ENCODE measurements at regions not wholly inside any gene's neighbourhood (a gene's known extent, or its start where the extent isn't known, plus 50 kb on each side); places are given as distances from the start of the nearest gene placed in this dataset.

DNA sequence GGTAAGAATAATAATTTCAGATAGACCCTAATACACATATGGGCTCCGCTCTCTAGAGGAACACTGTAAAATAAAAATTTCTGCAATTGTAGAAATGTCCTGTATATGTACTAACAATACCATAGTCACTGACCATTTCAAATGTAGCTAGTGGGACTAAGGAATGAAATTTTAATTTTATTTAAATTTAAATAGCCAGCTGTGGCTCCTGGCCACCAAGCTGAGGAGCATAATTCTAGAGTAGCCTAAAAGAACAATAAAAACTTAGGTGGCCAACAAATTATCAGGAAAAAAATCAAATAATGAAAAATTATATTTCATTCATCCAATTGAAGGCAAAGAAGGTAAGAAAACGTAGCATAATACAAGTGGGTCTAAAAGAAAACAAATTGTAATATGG lies 240.9 kb upstream of the MIR17HG start:
- in situ Hi-C loops (cut with MboI; ENCODE audit: low pct_ligation_motif_present in 1 of 4, low pct_unique_long_range_greater_than_20kb in 1 of 4, low sequenced_read_pairs in 3 of 4), result no loop called here
- H3K27me3 ChIP-seq, result no peaks in the 10 kb centered on the region
- 70 to 81% methylated on average over 2 of the region's 2 CpGs for WGBS, 2 donors (ENCODE audit: low coverage in 1 of 2)
- no peak overlapping the region for H3K27ac ChIP-seq
- intact Hi-C loops (cut with DNase I; ENCODE audit: low total_unique reads), result no loop called here
- no peaks in the 10 kb centered on the region for H3K36me3 ChIP-seq
- DNase-seq, result no peak
- H3K4me1 ChIP-seq, result no peaks in the 10 kb centered on the region
- H3K9me3 ChIP-seq, result no peaks in the 10 kb centered on the region
- H3K4me3 ChIP-seq, result no peak overlapping the region
- TF ChIP-seq, protein P1, sequence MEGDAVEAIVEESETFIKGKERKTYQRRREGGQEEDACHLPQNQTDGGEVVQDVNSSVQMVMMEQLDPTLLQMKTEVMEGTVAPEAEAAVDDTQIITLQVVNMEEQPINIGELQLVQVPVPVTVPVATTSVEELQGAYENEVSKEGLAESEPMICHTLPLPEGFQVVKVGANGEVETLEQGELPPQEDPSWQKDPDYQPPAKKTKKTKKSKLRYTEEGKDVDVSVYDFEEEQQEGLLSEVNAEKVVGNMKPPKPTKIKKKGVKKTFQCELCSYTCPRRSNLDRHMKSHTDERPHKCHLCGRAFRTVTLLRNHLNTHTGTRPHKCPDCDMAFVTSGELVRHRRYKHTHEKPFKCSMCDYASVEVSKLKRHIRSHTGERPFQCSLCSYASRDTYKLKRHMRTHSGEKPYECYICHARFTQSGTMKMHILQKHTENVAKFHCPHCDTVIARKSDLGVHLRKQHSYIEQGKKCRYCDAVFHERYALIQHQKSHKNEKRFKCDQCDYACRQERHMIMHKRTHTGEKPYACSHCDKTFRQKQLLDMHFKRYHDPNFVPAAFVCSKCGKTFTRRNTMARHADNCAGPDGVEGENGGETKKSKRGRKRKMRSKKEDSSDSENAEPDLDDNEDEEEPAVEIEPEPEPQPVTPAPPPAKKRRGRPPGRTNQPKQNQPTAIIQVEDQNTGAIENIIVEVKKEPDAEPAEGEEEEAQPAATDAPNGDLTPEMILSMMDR (IDR thresholded peaks at IDR 0.05), result no peak
- TF ChIP-seq EP300 (IDR thresholded peaks at IDR 0.05; ENCODE audit: low read depth) (no peak), POLR2AphosphoS5 (IDR thresholded peaks at IDR 0.05) (no peak), POLR2A (IDR thresholded peaks at IDR 0.05) (no peak)

DNA sequence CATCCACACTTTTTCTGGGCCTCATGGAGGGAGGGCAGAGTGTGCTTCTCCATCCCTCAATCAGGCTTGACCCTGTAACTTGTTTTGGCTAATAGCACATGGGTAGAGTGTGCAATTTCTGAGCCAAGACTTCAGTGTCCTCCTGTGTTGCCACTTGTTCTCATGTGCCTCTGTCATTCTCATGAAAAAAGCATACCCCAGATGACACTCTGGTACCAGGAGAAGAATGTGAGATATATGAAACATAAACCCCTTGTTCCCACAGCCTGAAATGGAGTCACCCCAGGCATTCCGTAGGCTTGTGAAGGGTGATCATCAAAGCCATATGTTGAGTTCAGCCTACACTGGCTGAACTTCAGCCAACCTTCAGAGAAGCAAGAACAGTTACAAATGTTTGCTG lies 239.2 kb upstream of the MIR17HG start:
- H3K27ac ChIP-seq, result no peak overlapping the region
- in situ Hi-C loops (cut with MboI; ENCODE audit: low pct_ligation_motif_present in 1 of 4, low pct_unique_long_range_greater_than_20kb in 1 of 4, low sequenced_read_pairs in 3 of 4), result no loop called here
- no peaks in the 10 kb centered on the region for H3K4me1 ChIP-seq
- intact Hi-C loops (cut with DNase I; ENCODE audit: low total_unique reads), result no loop called here
- H3K9me3 ChIP-seq, result no peaks in the 10 kb centered on the region
- H3K4me3 ChIP-seq, result no peak overlapping the region
- 100% methylated on average over 1 of the region's 1 CpG; no CpG with 5 or more reads in 1 of the 2 donors for WGBS, 2 donors (ENCODE audit: low coverage in 1 of 2)
- no peaks in the 10 kb centered on the region for H3K36me3 ChIP-seq
- H3K27me3 ChIP-seq, result no peaks in the 10 kb centered on the region
- DNase-seq, result no peak
- TF ChIP-seq EP300 (IDR thresholded peaks at IDR 0.05; ENCODE audit: low read depth) (no peak), POLR2A (IDR thresholded peaks at IDR 0.05) (no peak), POLR2AphosphoS5 (IDR thresholded peaks at IDR 0.05) (no peak)
- TF ChIP-seq, protein P1 (IDR thresholded peaks at IDR 0.05), result no peak

DNA sequence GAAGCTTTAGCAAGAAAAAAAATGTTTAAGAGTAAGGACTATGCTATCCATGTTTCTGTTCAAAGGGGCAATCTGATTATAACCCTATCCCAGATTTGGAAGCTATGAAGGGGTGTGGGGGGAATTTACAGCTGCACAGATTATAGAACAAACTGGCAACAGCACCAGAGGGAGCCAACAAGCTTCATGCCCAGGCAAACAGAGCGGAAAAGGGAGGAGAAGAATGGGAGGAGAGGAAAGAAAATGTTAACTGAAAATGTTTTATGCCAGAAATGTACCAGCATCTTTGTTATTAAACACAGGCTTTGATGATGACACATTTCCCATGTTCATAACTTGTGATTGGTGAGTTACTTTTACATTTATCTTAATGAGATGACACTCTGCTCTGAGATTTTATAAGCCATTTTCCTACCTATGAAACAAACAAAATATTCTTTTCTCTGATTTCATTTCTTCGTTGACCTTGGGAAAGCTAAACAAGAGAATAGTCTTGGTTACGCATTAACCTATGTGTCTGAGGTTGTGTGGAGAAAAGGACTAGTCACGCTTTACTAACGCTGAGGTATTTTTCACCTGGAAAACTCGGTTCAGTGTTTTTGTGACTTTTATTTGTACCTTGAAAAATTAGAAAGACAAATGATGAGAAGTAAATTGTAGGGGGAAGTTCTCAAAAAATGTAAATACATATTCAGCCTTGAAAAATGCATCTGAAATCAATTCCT lies 235.8 kb upstream of the MIR17HG start:
- TF ChIP-seq EP300 (IDR thresholded peaks at IDR 0.05; ENCODE audit: low read depth) (no peak), POLR2A (IDR thresholded peaks at IDR 0.05) (no peak), POLR2AphosphoS5 (IDR thresholded peaks at IDR 0.05) (no peak)
- TF ChIP-seq, protein P1 (IDR thresholded peaks at IDR 0.05), result no peak
- H3K36me3 ChIP-seq, result no peaks in the 10 kb centered on the region
- intact Hi-C loops (cut with DNase I; ENCODE audit: low total_unique reads) (no loop called here), in situ Hi-C loops (cut with MboI; ENCODE audit: low pct_ligation_motif_present in 1 of 4, low pct_unique_long_range_greater_than_20kb in 1 of 4, low sequenced_read_pairs in 3 of 4) (no loop called here)
- no peaks in the 10 kb centered on the region for H3K9me3 ChIP-seq
- WGBS, 2 donors (ENCODE audit: low coverage in 1 of 2), result 35 to 55% methylated on average over 6 of the region's 6 CpGs
- no peaks in the 10 kb centered on the region for H3K4me1 ChIP-seq
- H3K27me3 ChIP-seq, result no peaks in the 10 kb centered on the region
- DNase-seq, result no peak
- H3K4me3 ChIP-seq, result no peak overlapping the region
- no peak overlapping the region for H3K27ac ChIP-seq

DNA sequence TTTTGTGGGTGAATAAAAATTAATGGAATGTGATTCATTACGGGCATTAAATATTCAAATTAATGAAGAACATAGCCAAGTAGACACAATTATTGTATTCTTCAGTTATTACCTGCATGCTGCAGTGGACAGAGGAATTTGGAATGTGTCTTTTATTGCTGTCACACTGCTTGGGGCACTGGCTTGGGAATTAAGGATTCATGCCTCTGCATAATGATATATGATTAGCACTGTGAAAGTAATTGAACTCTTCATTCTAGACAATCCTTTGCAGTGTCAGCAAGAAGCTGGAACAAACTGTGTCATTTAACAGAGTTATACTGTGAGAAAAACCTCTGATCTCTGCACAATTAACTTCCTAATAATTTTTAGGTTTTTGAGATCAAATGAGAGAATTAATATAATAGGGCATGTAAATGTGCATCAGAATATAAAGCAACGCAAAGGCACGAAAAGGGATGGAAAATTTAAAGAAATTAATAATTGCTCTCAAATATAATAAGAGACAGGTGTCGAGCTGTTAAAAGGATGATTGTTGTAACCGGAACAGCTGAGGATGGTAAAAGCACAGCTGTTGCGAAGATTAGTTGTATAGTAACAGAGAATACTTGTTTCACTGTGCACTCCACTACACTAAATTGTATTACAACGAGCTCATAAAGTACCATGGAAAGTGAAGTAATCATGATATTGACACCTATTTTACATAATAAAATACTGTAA lies 235.1 kb upstream of the MIR17HG start:
- WGBS, 2 donors (ENCODE audit: low coverage in 1 of 2), result 46 to 61% methylated on average over 7 of the region's 7 CpGs
- Histone ChIP-seq H3K36me3 (no peaks in the 10 kb centered on the region), H3K27me3 (no peaks in the 10 kb centered on the region), H3K9me3 (no peaks in the 10 kb centered on the region), H3K27ac (no peak overlapping the region), H3K4me3 (no peak overlapping the region), H3K4me1 (no peaks in the 10 kb centered on the region)
- TF ChIP-seq POLR2AphosphoS5 (IDR thresholded peaks at IDR 0.05) (no peak), EP300 (IDR thresholded peaks at IDR 0.05; ENCODE audit: low read depth) (no peak), POLR2A (IDR thresholded peaks at IDR 0.05) (no peak)
- TF ChIP-seq, protein P1 (IDR thresholded peaks at IDR 0.05), result no peak
- intact Hi-C loops (cut with DNase I; ENCODE audit: low total_unique reads), result no loop called here
- DNase-seq, result no peak
- in situ Hi-C loops (cut with MboI; ENCODE audit: low pct_ligation_motif_present in 1 of 4, low pct_unique_long_range_greater_than_20kb in 1 of 4, low sequenced_read_pairs in 3 of 4), result no loop called here
